ENCODE measurements at regions not wholly inside any gene's neighbourhood (a gene's known extent, or its start where the extent isn't known, plus 50 kb on each side); places are given as distances from the start of the nearest gene placed in this dataset.

GRCh38 chr5:157986431-157986990, 127.6 kb upstream of the CLINT1 start:
- TF ChIP-seq, protein P1, sequence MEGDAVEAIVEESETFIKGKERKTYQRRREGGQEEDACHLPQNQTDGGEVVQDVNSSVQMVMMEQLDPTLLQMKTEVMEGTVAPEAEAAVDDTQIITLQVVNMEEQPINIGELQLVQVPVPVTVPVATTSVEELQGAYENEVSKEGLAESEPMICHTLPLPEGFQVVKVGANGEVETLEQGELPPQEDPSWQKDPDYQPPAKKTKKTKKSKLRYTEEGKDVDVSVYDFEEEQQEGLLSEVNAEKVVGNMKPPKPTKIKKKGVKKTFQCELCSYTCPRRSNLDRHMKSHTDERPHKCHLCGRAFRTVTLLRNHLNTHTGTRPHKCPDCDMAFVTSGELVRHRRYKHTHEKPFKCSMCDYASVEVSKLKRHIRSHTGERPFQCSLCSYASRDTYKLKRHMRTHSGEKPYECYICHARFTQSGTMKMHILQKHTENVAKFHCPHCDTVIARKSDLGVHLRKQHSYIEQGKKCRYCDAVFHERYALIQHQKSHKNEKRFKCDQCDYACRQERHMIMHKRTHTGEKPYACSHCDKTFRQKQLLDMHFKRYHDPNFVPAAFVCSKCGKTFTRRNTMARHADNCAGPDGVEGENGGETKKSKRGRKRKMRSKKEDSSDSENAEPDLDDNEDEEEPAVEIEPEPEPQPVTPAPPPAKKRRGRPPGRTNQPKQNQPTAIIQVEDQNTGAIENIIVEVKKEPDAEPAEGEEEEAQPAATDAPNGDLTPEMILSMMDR (IDR thresholded peaks at IDR 0.05), result no peak
- TF ChIP-seq POLR2AphosphoS5 (IDR thresholded peaks at IDR 0.05), result no peak

Measured in esophagus muscularis mucosa (tissue), 3 donors.